ENCODE measurements at regions not wholly inside any gene's neighbourhood (a gene's known extent, or its start where the extent isn't known, plus 50 kb on each side); places are given as distances from the start of the nearest gene placed in this dataset.

- H3K4me3 ChIP-seq (ENCODE audit: low read depth, low read length) = no peak overlapping the region
- TF ChIP-seq CTCF (IDR thresholded peaks at IDR 0.05; ENCODE audit: low read depth, low read length) = no peak
Measured at GRCh38 chr10:78514459-78514858, 480.8 kb downstream of the RPS24 start.

GRCh38 chr10:78515038-78515872 lies 481.6 kb downstream of the RPS24 start:
- TF ChIP-seq CTCF (IDR thresholded peaks at IDR 0.05; ENCODE audit: low read depth, low read length) = no peak
- no peak overlapping the region for H3K4me3 ChIP-seq (ENCODE audit: low read depth, low read length)

- TF ChIP-seq CTCF (IDR thresholded peaks at IDR 0.05; ENCODE audit: low read depth, low read length) = no peak
- H3K4me3 ChIP-seq (ENCODE audit: low read depth, low read length) = no peak overlapping the region
Measured at GRCh38 chr10:78515873-78516153, 482.1 kb downstream of the RPS24 start.

GRCh38 chr10:78516236-78516635 lies 482.6 kb downstream of the RPS24 start:
- no peak overlapping the region for H3K4me3 ChIP-seq (ENCODE audit: low read depth, low read length)
- no peak for TF ChIP-seq CTCF (IDR thresholded peaks at IDR 0.05; ENCODE audit: low read depth, low read length)

- no peak for TF ChIP-seq CTCF (IDR thresholded peaks at IDR 0.05; ENCODE audit: low read depth, low read length)
- H3K4me3 ChIP-seq (ENCODE audit: low read depth, low read length) = no peak overlapping the region
Measured at GRCh38 chr10:78516756-78517155, 483.1 kb downstream of the RPS24 start.

- no peak overlapping the region for H3K4me3 ChIP-seq (ENCODE audit: low read depth, low read length)
- TF ChIP-seq CTCF (IDR thresholded peaks at IDR 0.05; ENCODE audit: low read depth, low read length) = no peak
Measured at GRCh38 chr10:78518224-78518623, 484.6 kb downstream of the RPS24 start.

- no peak overlapping the region for H3K4me3 ChIP-seq (ENCODE audit: low read depth, low read length)
- TF ChIP-seq CTCF (IDR thresholded peaks at IDR 0.05; ENCODE audit: low read depth, low read length) = peak; percentile 18; the same call in 1 of the 2 replicates
Measured at GRCh38 chr10:78520737-78521430, 487.2 kb downstream of the RPS24 start.
